Limb (tissue), 2 donors: ENCODE measurements at regions not wholly inside any gene's neighbourhood (a gene's known extent, or its start where the extent isn't known, plus 50 kb on each side); places are given as distances from the start of the nearest gene placed in this dataset.

Experiments used
- DNase-seq, 2 donors: peaks; one replicate each; pipeline ENCODE4 v3.0.0-alpha.2; 2016; ENCODE audit errors: extremely low spot score in 2 of 2

DNA sequence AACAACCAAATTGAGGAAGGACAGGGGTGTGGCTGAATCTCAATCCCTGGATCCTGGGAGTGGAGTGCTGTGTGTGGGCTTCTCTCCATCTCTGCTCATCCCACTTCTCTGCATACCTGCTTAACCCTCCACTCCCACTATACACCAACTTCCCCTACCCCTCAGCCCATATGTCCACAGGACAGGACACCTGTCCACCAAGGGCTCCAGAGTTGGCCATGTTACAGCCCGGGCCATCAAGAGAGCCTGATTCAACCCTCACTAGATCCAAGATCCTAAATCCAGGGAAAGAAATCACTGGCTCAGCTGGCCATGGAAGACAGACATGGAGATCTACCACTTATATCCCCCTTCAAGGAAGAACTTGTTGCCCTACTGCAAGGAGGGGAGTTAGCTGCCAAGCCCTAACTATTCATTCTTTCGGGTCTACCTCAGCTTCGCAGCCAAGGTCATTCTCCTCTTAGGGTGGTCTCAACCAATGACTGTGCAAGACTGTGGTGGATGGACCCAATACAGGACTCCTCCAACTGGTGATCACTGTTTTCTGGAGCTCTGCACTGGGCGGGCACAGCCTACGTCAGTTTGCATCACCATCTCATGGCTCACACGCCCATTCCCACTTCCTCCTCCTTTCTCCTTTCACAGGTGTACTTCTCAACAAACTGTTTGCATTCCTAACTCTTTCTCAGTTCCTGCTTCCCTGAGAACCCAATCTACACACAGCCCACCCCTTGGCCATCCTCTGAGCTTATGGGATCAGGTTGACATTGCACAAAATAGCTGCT, 53.7 kb upstream of the ZBTB43 start:
- no peak for DNase-seq

DNA sequence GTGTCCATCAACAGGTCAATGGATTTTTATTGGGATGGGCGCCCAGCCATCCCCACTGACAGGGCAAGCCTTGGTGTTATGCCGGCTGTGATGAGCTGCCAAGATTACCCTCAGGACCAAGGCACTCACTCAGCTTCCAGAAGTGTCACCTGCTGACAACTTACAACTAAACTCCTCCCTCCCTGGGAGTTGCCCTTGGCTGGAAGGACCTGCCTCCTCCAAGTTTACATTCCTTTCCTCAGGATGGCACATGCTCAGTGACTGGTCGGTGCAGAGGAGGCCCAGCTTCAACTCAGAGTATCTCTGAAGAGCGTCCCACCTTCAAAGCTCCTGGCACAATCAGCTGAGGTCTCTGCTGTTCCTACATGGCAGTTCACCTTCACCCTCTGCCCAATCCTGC, 52.5 kb upstream of the ZBTB43 start:
- no peak for DNase-seq

DNA sequence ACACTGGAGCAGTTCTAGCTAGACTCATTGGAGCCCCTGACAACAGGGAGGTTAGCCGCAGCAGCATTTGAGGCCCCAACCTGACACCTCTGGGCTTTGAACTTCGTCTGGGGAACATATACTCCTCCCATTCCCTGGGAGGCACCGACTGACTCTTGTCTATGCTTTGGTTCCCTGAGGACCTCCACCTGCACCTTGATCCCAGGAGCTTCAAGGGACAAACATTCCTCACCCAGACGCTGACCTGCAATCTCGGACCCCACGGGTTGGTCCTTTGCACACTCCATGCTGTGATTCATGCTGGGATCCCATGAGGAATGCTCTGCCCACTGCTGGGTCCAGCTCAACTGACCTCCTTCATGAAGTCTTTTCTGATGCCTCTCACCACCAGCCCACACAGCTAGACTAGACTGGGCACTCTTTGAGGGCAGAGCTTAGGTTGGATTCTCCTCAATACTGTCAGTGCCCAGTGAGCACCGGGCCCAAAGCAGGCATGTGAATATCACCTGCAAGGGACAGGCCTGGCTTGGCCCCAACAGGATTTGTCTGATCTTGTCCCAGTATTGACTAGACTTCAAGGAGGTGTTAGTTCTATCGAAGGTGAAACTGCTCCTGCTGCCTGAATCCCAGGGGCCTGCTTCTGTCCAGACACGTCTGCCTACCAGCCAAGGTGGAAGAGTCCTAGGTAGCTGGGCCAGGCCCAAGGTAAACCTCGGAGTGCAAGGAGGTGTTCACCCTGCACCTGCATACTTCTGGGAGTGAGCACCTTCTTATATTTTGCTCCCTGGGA, 51.8 kb upstream of the ZBTB43 start:
- no peak for DNase-seq

DNA sequence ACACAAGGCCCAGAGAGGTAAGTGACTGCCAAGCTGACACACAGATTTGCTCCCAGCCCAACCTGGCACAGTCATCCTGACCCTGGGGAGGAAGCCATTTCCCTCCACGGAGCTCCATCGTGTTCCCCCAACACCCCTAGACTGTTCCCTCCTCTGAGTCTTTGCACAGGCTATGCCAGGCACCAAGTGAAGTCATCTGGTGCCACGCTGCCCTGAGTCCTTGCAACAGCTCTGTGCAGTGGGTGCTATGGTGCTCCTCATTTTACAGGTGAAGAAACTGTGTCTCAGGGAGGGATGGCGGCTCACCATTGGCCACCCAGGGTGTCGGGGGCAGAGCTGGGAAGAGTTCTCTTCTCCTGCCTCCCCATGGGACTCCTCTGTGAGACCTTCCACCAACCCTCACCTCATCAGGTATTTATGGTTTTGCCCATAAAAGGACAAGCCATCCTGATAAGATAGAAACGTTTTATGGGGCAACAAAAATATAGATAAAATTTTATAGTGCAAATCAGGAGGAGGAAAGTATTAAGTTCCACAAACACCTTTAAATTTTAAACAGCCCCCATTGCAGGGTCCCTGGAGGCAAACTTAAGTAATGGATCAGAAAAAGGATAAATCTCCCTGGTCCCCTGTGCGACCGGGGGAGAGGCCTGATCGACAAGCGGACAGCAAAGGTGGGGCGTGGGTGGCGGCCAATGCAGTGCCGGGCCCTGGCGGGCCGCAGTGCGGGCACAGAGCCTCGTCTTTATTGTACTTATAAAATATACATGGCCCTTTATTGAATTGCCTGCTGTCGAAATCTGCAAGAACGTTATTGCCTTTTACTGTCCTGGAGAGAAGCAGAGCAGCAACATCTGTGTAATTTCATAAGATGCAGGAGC, 50.2 kb upstream of the ZBTB43 start:
- DNase-seq: peak in 1 of 2 donors; percentile 7
